HG03025 (cell line): ENCODE measurements at regions not wholly inside any gene's neighbourhood (a gene's known extent, or its start where the extent isn't known, plus 50 kb on each side); places are given as distances from the start of the nearest gene placed in this dataset.

Experiments
- ATAC-seq: cut with Tn5 transposase; IDR thresholded peaks from one replicate; pipeline ENCODE4 v1.9.1; 2021; ENCODE audit warnings: mild to moderate bottlenecking, moderate library complexity; ENCODE audit not compliant: unreplicated experiment, low FRiP score

GRCh38 chr9:14967450-14968321 lies 57.5 kb upstream of the FREM1 start:
- no peak for ATAC-seq

GRCh38 chr9:14962193-14962882 lies 52.1 kb upstream of the FREM1 start:
- no peak for ATAC-seq

GRCh38 chr9:14961372-14962068 lies 51.3 kb upstream of the FREM1 start:
- ATAC-seq = no peak

- ATAC-seq = no peak
Measured at GRCh38 chr9:14960881-14961280, 50.7 kb upstream of the FREM1 start.
